ENCODE measurements at regions not wholly inside any gene's neighbourhood (a gene's known extent, or its start where the extent isn't known, plus 50 kb on each side); places are given as distances from the start of the nearest gene placed in this dataset.

DNA sequence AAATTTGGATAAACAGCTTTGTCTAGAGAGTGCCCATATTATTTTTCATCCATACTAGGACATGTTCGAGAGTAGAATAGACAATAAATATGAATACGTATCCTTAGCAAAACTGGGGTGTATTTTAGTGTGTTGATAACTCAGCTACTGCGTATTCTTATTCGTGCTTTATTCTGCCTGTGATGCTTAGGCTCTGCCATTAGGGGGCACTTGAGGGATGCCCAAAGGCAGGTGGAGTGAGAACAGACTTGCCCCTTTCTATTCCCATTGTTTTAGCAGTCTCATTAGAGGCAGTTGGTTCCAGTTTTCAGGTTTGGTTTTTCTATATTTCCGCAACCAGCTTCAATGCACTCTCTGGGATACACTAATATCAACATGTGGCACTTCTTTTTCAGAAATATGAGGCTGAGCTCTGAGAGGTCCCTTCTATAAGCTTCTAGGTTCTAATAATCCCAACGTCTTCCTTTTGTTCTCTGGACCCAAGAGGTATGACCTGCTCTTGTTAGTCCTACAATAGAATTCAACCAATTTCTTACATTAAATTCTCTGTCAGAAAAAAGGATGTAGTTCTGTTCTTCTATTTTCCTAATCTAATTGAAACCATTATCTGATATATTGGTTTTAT, 985.7 kb upstream of the FBXO33 start:
- TF ChIP-seq ZBTB33 (IDR thresholded peaks at IDR 0.05), result no peak
- peak; percentile 78 to 79 for TF ChIP-seq RAD21 (IDR thresholded peaks at IDR 0.05)
- TF ChIP-seq, protein P1, sequence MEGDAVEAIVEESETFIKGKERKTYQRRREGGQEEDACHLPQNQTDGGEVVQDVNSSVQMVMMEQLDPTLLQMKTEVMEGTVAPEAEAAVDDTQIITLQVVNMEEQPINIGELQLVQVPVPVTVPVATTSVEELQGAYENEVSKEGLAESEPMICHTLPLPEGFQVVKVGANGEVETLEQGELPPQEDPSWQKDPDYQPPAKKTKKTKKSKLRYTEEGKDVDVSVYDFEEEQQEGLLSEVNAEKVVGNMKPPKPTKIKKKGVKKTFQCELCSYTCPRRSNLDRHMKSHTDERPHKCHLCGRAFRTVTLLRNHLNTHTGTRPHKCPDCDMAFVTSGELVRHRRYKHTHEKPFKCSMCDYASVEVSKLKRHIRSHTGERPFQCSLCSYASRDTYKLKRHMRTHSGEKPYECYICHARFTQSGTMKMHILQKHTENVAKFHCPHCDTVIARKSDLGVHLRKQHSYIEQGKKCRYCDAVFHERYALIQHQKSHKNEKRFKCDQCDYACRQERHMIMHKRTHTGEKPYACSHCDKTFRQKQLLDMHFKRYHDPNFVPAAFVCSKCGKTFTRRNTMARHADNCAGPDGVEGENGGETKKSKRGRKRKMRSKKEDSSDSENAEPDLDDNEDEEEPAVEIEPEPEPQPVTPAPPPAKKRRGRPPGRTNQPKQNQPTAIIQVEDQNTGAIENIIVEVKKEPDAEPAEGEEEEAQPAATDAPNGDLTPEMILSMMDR (IDR thresholded peaks at IDR 0.05; ENCODE audit: low read depth, low read length, missing input control), result peak; percentile 48
- TF ChIP-seq GABPA (IDR thresholded peaks at IDR 0.05 in 1 of 2, conservative IDR thresholded peaks at IDR 0.05 in 1 of 2), result no peak
- TF ChIP-seq MAX (IDR thresholded peaks at IDR 0.05), result no peak
- Histone ChIP-seq H3K27me3 (ENCODE audit: control insufficient read depth in 4 of 4, insufficient read depth in 4 of 4, low read length in 3 of 4) (no peaks in the 10 kb centered on the region), H3K9me3 (ENCODE audit: control insufficient read depth in 4 of 4, low read length in 3 of 4) (no peaks in the 10 kb centered on the region), H3K9ac (ENCODE audit: low read depth in 1 of 2, low read length in 2 of 2) (no peak overlapping the region), H3K27ac (ENCODE audit: low read depth in 1 of 2, low read length in 2 of 2) (no peak overlapping the region), H3K36me3 (ENCODE audit: control insufficient read depth in 4 of 4, insufficient read depth in 3 of 4, low read depth in 1 of 4, low read length in 3 of 4) (no peaks in the 10 kb centered on the region), H3K4me3 (ENCODE audit: low read depth in 1 of 3, low read length in 3 of 3) (no peak overlapping the region), H3K4me1 (ENCODE audit: control insufficient read depth in 4 of 4, insufficient read depth in 4 of 4, low read length in 3 of 4) (no peaks in the 10 kb centered on the region)
- no peak for DNase-seq (ENCODE audit: low spot score)
- WGBS, result 40% methylated on average over 6 of the region's 6 CpGs

GRCh38 chr14:40416565-40416964, 984.3 kb upstream of the FBXO33 start:
- WGBS, result 29% methylated on average over 2 of the region's 2 CpGs

More at GRCh38 chr14:40416565-40416964, 984.3 kb upstream of the FBXO33 start:
- Histone ChIP-seq H3K27me3 (ENCODE audit: control insufficient read depth in 4 of 4, insufficient read depth in 4 of 4, low read length in 3 of 4) (no peaks in the 10 kb centered on the region), H3K27ac (ENCODE audit: low read depth in 1 of 2, low read length in 2 of 2) (no peak overlapping the region), H3K9ac (ENCODE audit: low read depth in 1 of 2, low read length in 2 of 2) (no peak overlapping the region), H3K9me3 (ENCODE audit: control insufficient read depth in 4 of 4, low read length in 3 of 4) (no peaks in the 10 kb centered on the region), H3K4me1 (ENCODE audit: control insufficient read depth in 4 of 4, insufficient read depth in 4 of 4, low read length in 3 of 4) (no peaks in the 10 kb centered on the region), H3K36me3 (ENCODE audit: control insufficient read depth in 4 of 4, insufficient read depth in 3 of 4, low read depth in 1 of 4, low read length in 3 of 4) (no peaks in the 10 kb centered on the region), H3K4me3 (ENCODE audit: low read depth in 1 of 3, low read length in 3 of 3) (no peak overlapping the region)
- TF ChIP-seq MAX (IDR thresholded peaks at IDR 0.05) (no peak), FOXA2 (IDR thresholded peaks at IDR 0.05) (no peak), ATF3 (IDR thresholded peaks at IDR 0.05) (no peak), HNF4G (IDR thresholded peaks at IDR 0.05) (no peak), ZBTB33 (IDR thresholded peaks at IDR 0.05) (no peak), RAD21 (IDR thresholded peaks at IDR 0.05) (no peak), JUND (IDR thresholded peaks at IDR 0.05) (no peak), RXRA (IDR thresholded peaks at IDR 0.05) (no peak), FOXA1 (IDR thresholded peaks at IDR 0.05) (no peak), GABPA (IDR thresholded peaks at IDR 0.05 in 1 of 2, conservative IDR thresholded peaks at IDR 0.05 in 1 of 2) (no peak), SP1 (IDR thresholded peaks at IDR 0.05) (no peak)
- TF ChIP-seq, protein P1 (IDR thresholded peaks at IDR 0.05; ENCODE audit: low read depth, low read length, missing input control), result no peak
- no peak for DNase-seq (ENCODE audit: low spot score)
